SK-N-SH (cell line): ENCODE measurements at regions not wholly inside any gene's neighbourhood (a gene's known extent, or its start where the extent isn't known, plus 50 kb on each side); places are given as distances from the start of the nearest gene placed in this dataset.

Source experiments
- CTCF ChIA-PET: fragments of 300-600, 350-600 bp; formaldehyde crosslinking; extraction: SDS; loops from one replicate; lab custom pipeline; 2021; lab: Yijun Ruan, JAX
- POLR2A ChIA-PET: fragments of 350-600 bp; sonication (Branson Sonifier 250); formaldehyde crosslinking; extraction: SDS; loops from one replicate; lab custom pipeline; 2020; ENCODE audit warnings: antibody characterized with exemption, inconsistent platforms; lab: Yijun Ruan, JAX
- DNase-seq: peaks from one replicate; pipeline ENCODE4 v3.0.0; 2012
- H2AFZ ChIP-seq: fragments of 200-600 bp; sonication (generic); 2 replicates; pipeline ENCODE4 v1.8.1; 2016; ENCODE audit warnings: antibody characterized with exemption, mild to moderate bottlenecking, low read depth
- H3F3A ChIP-seq: fragments of 200-600 bp; sonication (generic); replicated peaks from 2 replicates; pipeline ENCODE3; 2016; ENCODE audit warnings: antibody characterized with exemption, mild to moderate bottlenecking; ENCODE audit not compliant: insufficient read depth
- H3K27ac ChIP-seq, 2 experiments: fragments of 200-500 bp in 1 of 2; fragments of 200-600 bp in 1 of 2; sonication (Bioruptor generic) in 1 of 2; sonication (generic), shearing (Covaris generic) in 1 of 2; 2 replicates each; pipeline versions ENCODE4 v1.5.1 to v1.6.1; 2014 to 2016; ENCODE audit warnings: low read depth in 2 of 2, inconsistent platforms in 1 of 2, low read length in 1 of 2, mild to moderate bottlenecking in 1 of 2, mixed read lengths in 1 of 2
- H3K27me3 ChIP-seq: fragments of 200-600 bp; sonication (generic), shearing (Covaris generic); 2 replicates; pipeline ENCODE4 v1.6.1; 2016; ENCODE audit warnings: mixed run types; ENCODE audit not compliant: insufficient read depth
- H3K36me3 ChIP-seq, 2 experiments: fragments of 200-500 bp in 1 of 2; fragments of 200-600 bp in 1 of 2; sonication (Bioruptor generic) in 1 of 2; sonication (generic) in 1 of 2; replicated peaks in 1 of 2; 2 replicates each; pipeline versions ENCODE3 to v1.5.1; 2014 to 2016; ENCODE audit warnings: low read length in 1 of 2, mild to moderate bottlenecking in 1 of 2; ENCODE audit not compliant: insufficient read depth in 2 of 2, control insufficient read depth in 1 of 2
- H3K4me1 ChIP-seq, 2 experiments: fragments of 200-500 bp in 1 of 2; fragments of 200-600 bp in 1 of 2; sonication (Bioruptor generic) in 1 of 2; sonication (generic), shearing (Covaris generic) in 1 of 2; 2 replicates each; pipeline versions ENCODE4 v1.5.1 to v1.6.1; 2014 to 2016; ENCODE audit warnings: low read depth in 1 of 2, low read length in 1 of 2, mixed run types in 1 of 2; ENCODE audit not compliant: insufficient read depth in 2 of 2, control insufficient read depth in 1 of 2
- H3K4me2 ChIP-seq: fragments of 200-600 bp; sonication (generic), shearing (Covaris generic); 2 replicates; pipeline ENCODE4 v1.6.1; 2017; ENCODE audit warnings: mixed run types
- H3K4me3 ChIP-seq, 2 experiments: fragments of 200-500 bp in 1 of 2; fragments of 200-600 bp in 1 of 2; sonication (Bioruptor generic) in 1 of 2; sonication (generic), shearing (Covaris generic) in 1 of 2; 2 replicates each; pipeline versions ENCODE4 v1.5.1 to v1.8.1; 2014 to 2016; ENCODE audit warnings: low read depth in 2 of 2, inconsistent platforms in 1 of 2, low read length in 1 of 2, mild to moderate bottlenecking in 1 of 2, mixed read lengths in 1 of 2, moderate library complexity in 1 of 2
- H3K79me2 ChIP-seq: fragments of 200-600 bp; sonication (generic); 2 replicates; pipeline ENCODE4 v1.8.1; 2017; ENCODE audit warnings: mild to moderate bottlenecking; ENCODE audit not compliant: insufficient read depth
- H3K9ac ChIP-seq: fragments of 200-600 bp; sonication (generic); 2 replicates; pipeline ENCODE4 v1.6.1; 2017; ENCODE audit warnings: mixed run types
- H3K9me2 ChIP-seq: fragments of 200-600 bp; sonication (generic); 2 replicates; pipeline ENCODE4 v1.6.1; 2017; ENCODE audit warnings: mixed run types
- H3K9me3 ChIP-seq: fragments of 200-600 bp; sonication (generic); 2 replicates; pipeline ENCODE4 v1.6.1; 2017; ENCODE audit warnings: mixed run types, mild to moderate bottlenecking, moderate library complexity
- H4K20me1 ChIP-seq: fragments of 200-600 bp; sonication (generic); 2 replicates; pipeline ENCODE4 v1.6.1; 2017; ENCODE audit warnings: mild to moderate bottlenecking, mixed run types; ENCODE audit not compliant: insufficient read depth
- EZH2phosphoT487 ChIP-seq: fragments of 200-600 bp; sonication (generic); IDR thresholded peaks from 2 replicates; pipeline ENCODE4 v1.6.1; 2017; ENCODE audit warnings: low read depth, mixed run types, mild to moderate bottlenecking, antibody characterized with exemption, moderate library complexity, borderline replicate concordance
- GABPA ChIP-seq: IDR thresholded peaks from 2 replicates; pipeline ENCODE4 v1.4.0; 2012; ENCODE audit warnings: low read depth, mild to moderate bottlenecking
- NFIC ChIP-seq: IDR thresholded peaks from 2 replicates; pipeline ENCODE4 v1.4.0; 2012; ENCODE audit warnings: borderline replicate concordance
- NRF1 ChIP-seq: IDR thresholded peaks from 2 replicates; pipeline ENCODE4 v1.6.1; 2012; ENCODE audit warnings: low read depth, mild to moderate bottlenecking, low read length
- SIN3A ChIP-seq: IDR thresholded peaks from 2 replicates; pipeline ENCODE4 v1.6.1; 2012; ENCODE audit warnings: low read depth, mild to moderate bottlenecking, low read length, moderate library complexity, borderline replicate concordance
- TEAD4 ChIP-seq: IDR thresholded peaks from 2 replicates; pipeline ENCODE4 v1.4.0; 2012; ENCODE audit warnings: mild to moderate bottlenecking, borderline replicate concordance; ENCODE audit not compliant: insufficient read depth
- YY1 ChIP-seq: IDR thresholded peaks from 2 replicates; pipeline ENCODE4 v1.4.0; 2012; ENCODE audit warnings: low read depth, mild to moderate bottlenecking
- WGBS: methylation state at CpG from one replicate; pipeline ENCODE4 v1.1.6; 2017; ENCODE audit warnings: low lambda C conversion rate; 5-methylcytosine and 5-hydroxymethylcytosine counted together
- TF ChIP-seq, protein P1 (sequence below): fragments of 200-600 bp; sonication (generic); IDR thresholded peaks from 2 replicates; pipeline ENCODE4 v1.6.1; 2017; ENCODE audit warnings: antibody characterized with exemption, mild to moderate bottlenecking, moderate library complexity
- TF ChIP-seq, protein P2 (sequence below): fragments of 150-350 bp; IDR thresholded peaks from 2 replicates; pipeline ENCODE4 v1.6.1; 2017; ENCODE audit warnings: antibody characterized with exemption, low read length, low read depth, borderline replicate concordance
- TF ChIP-seq, protein P3 (sequence below): IDR thresholded peaks from 2 replicates; pipeline ENCODE4; 2012
- TF ChIP-seq, protein P4 (sequence below): IDR thresholded peaks from 2 replicates; pipeline ENCODE4 v1.4.0; 2012; ENCODE audit warnings: low read depth, borderline replicate concordance

DNA sequence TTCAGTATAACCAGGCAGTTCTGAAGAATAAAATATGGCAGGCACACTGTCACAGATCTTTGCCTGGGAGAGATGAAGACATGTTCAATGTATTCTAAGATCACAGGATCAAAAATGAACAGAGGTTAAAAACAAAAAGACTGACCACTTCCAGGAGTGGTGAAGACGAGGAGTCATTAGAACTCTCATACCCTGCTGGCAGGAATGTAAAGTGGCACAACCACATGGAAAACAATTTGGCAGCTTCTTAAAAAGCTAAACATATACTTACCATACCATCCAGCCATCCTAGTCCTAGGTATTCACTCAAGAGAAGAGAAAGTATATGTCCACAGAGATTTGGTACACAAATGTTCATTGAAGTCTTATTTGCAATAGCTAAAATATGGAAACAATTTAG, 406.3 kb downstream of the NPIPA8 start:
- no peak overlapping the region for H3K27ac ChIP-seq
- H3F3A ChIP-seq = no peaks in the 10 kb centered on the region
- no peak overlapping the region for H3K9ac ChIP-seq
- POLR2A ChIA-PET = no interaction called here
- H3K4me2 ChIP-seq = no peak overlapping the region
- no peaks in the 10 kb centered on the region for H3K9me2 ChIP-seq
- WGBS = 43% methylated on average over 1 of the region's 1 CpG
- no peak for DNase-seq
- no peak overlapping the region for H2AFZ ChIP-seq
- no peaks in the 10 kb centered on the region for H4K20me1 ChIP-seq
- no peak overlapping the region for H3K4me3 ChIP-seq
- TF ChIP-seq, protein P1, sequence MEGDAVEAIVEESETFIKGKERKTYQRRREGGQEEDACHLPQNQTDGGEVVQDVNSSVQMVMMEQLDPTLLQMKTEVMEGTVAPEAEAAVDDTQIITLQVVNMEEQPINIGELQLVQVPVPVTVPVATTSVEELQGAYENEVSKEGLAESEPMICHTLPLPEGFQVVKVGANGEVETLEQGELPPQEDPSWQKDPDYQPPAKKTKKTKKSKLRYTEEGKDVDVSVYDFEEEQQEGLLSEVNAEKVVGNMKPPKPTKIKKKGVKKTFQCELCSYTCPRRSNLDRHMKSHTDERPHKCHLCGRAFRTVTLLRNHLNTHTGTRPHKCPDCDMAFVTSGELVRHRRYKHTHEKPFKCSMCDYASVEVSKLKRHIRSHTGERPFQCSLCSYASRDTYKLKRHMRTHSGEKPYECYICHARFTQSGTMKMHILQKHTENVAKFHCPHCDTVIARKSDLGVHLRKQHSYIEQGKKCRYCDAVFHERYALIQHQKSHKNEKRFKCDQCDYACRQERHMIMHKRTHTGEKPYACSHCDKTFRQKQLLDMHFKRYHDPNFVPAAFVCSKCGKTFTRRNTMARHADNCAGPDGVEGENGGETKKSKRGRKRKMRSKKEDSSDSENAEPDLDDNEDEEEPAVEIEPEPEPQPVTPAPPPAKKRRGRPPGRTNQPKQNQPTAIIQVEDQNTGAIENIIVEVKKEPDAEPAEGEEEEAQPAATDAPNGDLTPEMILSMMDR = peak; percentile 40
- TF ChIP-seq TEAD4 = no peak
- no peaks in the 10 kb centered on the region for H3K79me2 ChIP-seq
- no peaks in the 10 kb centered on the region for H3K9me3 ChIP-seq
- H3K36me3 ChIP-seq = no peaks in the 10 kb centered on the region
- CTCF ChIA-PET = no interaction called here
- H3K4me1 ChIP-seq = no peaks in the 10 kb centered on the region
- no peaks in the 10 kb centered on the region for H3K27me3 ChIP-seq

DNA sequence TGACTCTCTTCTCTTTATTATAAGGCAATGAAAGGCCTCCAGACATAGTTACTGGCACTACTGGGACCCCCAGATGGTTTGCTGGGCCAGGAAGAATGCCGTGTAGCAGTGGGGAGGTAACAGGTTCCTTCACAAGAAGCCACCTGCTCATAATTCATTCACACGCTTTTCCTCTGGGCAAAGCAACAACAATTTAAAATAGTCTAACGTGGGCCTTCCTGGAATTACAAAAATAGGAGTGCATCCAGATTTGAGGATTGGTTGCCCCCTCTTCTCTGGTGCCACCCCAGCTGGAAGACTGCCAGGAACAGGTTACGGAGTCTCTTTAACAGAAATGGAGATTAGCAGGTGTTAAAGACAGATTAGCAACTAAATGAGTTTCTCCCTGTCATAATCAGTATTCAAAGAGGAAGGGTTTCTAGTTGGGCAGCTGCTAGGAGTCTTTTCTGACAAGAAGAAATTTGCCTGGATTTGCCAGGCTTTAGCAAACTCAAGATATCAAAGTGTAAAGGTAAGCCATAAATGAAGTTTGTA, 409.6 kb downstream of the NPIPA8 start:
- H3K9me2 ChIP-seq = no peaks in the 10 kb centered on the region
- no peak for DNase-seq
- no peaks in the 10 kb centered on the region for H3K9me3 ChIP-seq
- TF ChIP-seq NFIC (no peak), YY1 (no peak), NRF1 (no peak), TEAD4 (no peak), EZH2phosphoT487 (no peak), GABPA (no peak), SIN3A (no peak)
- TF ChIP-seq, protein P2, sequence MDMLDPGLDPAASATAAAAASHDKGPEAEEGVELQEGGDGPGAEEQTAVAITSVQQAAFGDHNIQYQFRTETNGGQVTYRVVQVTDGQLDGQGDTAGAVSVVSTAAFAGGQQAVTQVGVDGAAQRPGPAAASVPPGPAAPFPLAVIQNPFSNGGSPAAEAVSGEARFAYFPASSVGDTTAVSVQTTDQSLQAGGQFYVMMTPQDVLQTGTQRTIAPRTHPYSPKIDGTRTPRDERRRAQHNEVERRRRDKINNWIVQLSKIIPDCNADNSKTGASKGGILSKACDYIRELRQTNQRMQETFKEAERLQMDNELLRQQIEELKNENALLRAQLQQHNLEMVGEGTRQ = no peak
- TF ChIP-seq, protein P3, sequence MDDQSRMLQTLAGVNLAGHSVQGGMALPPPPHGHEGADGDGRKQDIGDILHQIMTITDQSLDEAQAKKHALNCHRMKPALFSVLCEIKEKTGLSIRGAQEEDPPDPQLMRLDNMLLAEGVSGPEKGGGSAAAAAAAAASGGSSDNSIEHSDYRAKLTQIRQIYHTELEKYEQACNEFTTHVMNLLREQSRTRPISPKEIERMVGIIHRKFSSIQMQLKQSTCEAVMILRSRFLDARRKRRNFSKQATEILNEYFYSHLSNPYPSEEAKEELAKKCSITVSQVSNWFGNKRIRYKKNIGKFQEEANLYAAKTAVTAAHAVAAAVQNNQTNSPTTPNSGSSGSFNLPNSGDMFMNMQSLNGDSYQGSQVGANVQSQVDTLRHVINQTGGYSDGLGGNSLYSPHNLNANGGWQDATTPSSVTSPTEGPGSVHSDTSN = no peak
- TF ChIP-seq, protein P4, sequence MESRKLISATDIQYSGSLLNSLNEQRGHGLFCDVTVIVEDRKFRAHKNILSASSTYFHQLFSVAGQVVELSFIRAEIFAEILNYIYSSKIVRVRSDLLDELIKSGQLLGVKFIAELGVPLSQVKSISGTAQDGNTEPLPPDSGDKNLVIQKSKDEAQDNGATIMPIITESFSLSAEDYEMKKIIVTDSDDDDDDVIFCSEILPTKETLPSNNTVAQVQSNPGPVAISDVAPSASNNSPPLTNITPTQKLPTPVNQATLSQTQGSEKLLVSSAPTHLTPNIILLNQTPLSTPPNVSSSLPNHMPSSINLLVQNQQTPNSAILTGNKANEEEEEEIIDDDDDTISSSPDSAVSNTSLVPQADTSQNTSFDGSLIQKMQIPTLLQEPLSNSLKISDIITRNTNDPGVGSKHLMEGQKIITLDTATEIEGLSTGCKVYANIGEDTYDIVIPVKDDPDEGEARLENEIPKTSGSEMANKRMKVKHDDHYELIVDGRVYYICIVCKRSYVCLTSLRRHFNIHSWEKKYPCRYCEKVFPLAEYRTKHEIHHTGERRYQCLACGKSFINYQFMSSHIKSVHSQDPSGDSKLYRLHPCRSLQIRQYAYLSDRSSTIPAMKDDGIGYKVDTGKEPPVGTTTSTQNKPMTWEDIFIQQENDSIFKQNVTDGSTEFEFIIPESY = no peak
- ChIA-PET POLR2A (no interaction called here), CTCF (interaction anchor here (0.6 to 1.7 kb wide), 2 partner anchors 21 to 392 kb away, joined by 3 to 4 read pairs; no protein-coding TSS in a partner anchor)
- no peak overlapping the region for H3K4me2 ChIP-seq
- no peaks in the 10 kb centered on the region for H3K79me2 ChIP-seq
- no peaks in the 10 kb centered on the region for H3F3A ChIP-seq
- H3K9ac ChIP-seq = no peak overlapping the region
- no peaks in the 10 kb centered on the region for H4K20me1 ChIP-seq
- no peak overlapping the region for H3K27ac ChIP-seq
- H3K36me3 ChIP-seq = no peaks in the 10 kb centered on the region
- H3K4me1 ChIP-seq = no peaks in the 10 kb centered on the region
- 58% methylated on average over 4 of the region's 4 CpGs for WGBS
- H3K4me3 ChIP-seq = no peak overlapping the region
- no peaks in the 10 kb centered on the region for H3K27me3 ChIP-seq
- H2AFZ ChIP-seq = no peak overlapping the region
